ENCODE measurements at regions not wholly inside any gene's neighbourhood (a gene's known extent, or its start where the extent isn't known, plus 50 kb on each side); places are given as distances from the start of the nearest gene placed in this dataset.

DNA sequence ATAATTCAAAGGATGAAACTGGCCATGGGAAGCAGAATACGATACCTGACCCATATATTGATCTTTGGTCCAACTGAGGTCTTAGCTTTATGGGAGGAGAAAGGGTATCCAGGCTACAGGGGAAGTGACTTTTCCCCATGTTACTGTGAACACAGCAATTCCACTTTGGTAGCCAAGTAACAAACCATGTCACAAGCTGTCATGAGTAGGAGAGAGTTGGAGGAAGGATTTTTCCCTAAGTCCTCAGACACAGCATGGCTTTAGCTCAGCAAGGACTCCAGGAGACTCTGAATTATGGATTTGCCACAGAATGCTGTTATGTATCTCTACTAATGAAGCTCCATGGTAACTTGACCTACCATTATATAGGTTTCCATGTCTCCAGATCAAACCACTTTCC, 56.5 kb upstream of the GNAO1 start:
- TF ChIP-seq, protein P1, sequence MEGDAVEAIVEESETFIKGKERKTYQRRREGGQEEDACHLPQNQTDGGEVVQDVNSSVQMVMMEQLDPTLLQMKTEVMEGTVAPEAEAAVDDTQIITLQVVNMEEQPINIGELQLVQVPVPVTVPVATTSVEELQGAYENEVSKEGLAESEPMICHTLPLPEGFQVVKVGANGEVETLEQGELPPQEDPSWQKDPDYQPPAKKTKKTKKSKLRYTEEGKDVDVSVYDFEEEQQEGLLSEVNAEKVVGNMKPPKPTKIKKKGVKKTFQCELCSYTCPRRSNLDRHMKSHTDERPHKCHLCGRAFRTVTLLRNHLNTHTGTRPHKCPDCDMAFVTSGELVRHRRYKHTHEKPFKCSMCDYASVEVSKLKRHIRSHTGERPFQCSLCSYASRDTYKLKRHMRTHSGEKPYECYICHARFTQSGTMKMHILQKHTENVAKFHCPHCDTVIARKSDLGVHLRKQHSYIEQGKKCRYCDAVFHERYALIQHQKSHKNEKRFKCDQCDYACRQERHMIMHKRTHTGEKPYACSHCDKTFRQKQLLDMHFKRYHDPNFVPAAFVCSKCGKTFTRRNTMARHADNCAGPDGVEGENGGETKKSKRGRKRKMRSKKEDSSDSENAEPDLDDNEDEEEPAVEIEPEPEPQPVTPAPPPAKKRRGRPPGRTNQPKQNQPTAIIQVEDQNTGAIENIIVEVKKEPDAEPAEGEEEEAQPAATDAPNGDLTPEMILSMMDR (IDR thresholded peaks at IDR 0.05) = no peak
- TF ChIP-seq REST (IDR thresholded peaks at IDR 0.05; ENCODE audit: insufficient read depth in 1 of 2, low read depth in 2 of 2, low read length in 1 of 2) (no peak), POLR2AphosphoS5 (IDR thresholded peaks at IDR 0.05; ENCODE audit: low read depth, low read length) (no peak)
